BJ (cell line): ENCODE measurements at regions not wholly inside any gene's neighbourhood (a gene's known extent, or its start where the extent isn't known, plus 50 kb on each side); places are given as distances from the start of the nearest gene placed in this dataset.

ENCODE experiments used
- CTCF ChIA-PET: fragments of 350-600 bp; formaldehyde crosslinking; extraction: SDS; loops from one replicate; lab custom pipeline; 2021; ENCODE audit warnings: antibody characterized with exemption, inconsistent platforms; lab: Yijun Ruan, JAX
- POLR2A ChIA-PET: fragments of 300-600 bp; sonication (Branson Sonifier 250); formaldehyde crosslinking; extraction: SDS; loops from one replicate; lab custom pipeline; 2021; ENCODE audit warnings: antibody characterized with exemption; lab: Charles Lee
- DNase-seq: peaks from one replicate; pipeline ENCODE4 v3.0.0-alpha.2; 2011; ENCODE audit warnings: low read depth
- H3K27me3 ChIP-seq: 2 replicates; pipeline ENCODE4 v1.6.0; 2011; ENCODE audit warnings: low read length; ENCODE audit not compliant: control insufficient read depth, insufficient read depth
- H3K36me3 ChIP-seq: 2 replicates; pipeline ENCODE4 v1.5.1; 2011; ENCODE audit warnings: low read length; ENCODE audit not compliant: control insufficient read depth, insufficient read depth
- H3K4me3 ChIP-seq: 2 replicates; pipeline ENCODE4 v1.5.1; 2011; ENCODE audit warnings: low read depth, mild to moderate bottlenecking, control low read depth, low read length
- CTCF ChIP-seq: IDR thresholded peaks from 2 replicates; pipeline ENCODE4 v1.5.1; 2011; ENCODE audit warnings: low read depth, mild to moderate bottlenecking, control low read depth, inconsistent platforms, low read length, moderate library complexity; ENCODE audit not compliant: insufficient read depth

GRCh38 chr18:60543646-60544045 lies 171.1 kb upstream of the MC4R start:
- TF ChIP-seq CTCF: no peak
- no peaks in the 10 kb centered on the region for H3K36me3 ChIP-seq
- no peak overlapping the region for H3K4me3 ChIP-seq
- POLR2A ChIA-PET: no interaction called here
- no peaks in the 10 kb centered on the region for H3K27me3 ChIP-seq
- DNase-seq: no peak
- CTCF ChIA-PET: interaction anchor here (0.7 to 1.0 kb wide), 2 partner anchors 16 to 547 kb away, joined by 3 read pairs; no protein-coding TSS in a partner anchor

- POLR2A ChIA-PET: no interaction called here
- CTCF ChIA-PET: interaction anchor here (0.7 to 6.5 kb wide), 12 partner anchors 13 to 1814 kb away, joined by 3 to 93 read pairs (median 3); no protein-coding TSS in a partner anchor
- Histone ChIP-seq H3K27me3 (no peaks in the 10 kb centered on the region), H3K4me3 (no peak overlapping the region), H3K36me3 (no peaks in the 10 kb centered on the region)
- peak; percentile 73 for TF ChIP-seq CTCF
- DNase-seq: peak; percentile 22
These were observed 176.9 kb upstream of the MC4R start for GRCh38 chr18:60549338-60549960.

- Histone ChIP-seq H3K4me3 (no peak overlapping the region), H3K36me3 (no peaks in the 10 kb centered on the region), H3K27me3 (no peaks in the 10 kb centered on the region)
- ChIA-PET POLR2A (no interaction called here), CTCF (interaction anchor here (1.5 to 6.5 kb wide), 3 partner anchors 19 to 564 kb away, joined by 6 to 93 read pairs (median 39); no protein-coding TSS in a partner anchor)
- DNase-seq: no peak
- TF ChIP-seq CTCF: no peak
These were observed 180.4 kb upstream of the MC4R start for GRCh38 chr18:60552948-60553347.

GRCh38 chr18:60554967-60555366 lies 182.4 kb upstream of the MC4R start:
- H3K27me3 ChIP-seq: no peaks in the 10 kb centered on the region
- no peak for DNase-seq
- TF ChIP-seq CTCF: no peak
- H3K4me3 ChIP-seq: no peak overlapping the region
- ChIA-PET POLR2A (no interaction called here), CTCF (interaction anchor here (0.6 to 4.8 kb wide), 4 partner anchors 8 to 718 kb away, joined by 4 to 39 read pairs (median 7); no protein-coding TSS in a partner anchor)
- no peaks in the 10 kb centered on the region for H3K36me3 ChIP-seq

GRCh38 chr18:60555625-60556024 lies 183.1 kb upstream of the MC4R start:
- H3K4me3 ChIP-seq: no peak overlapping the region
- no peak for DNase-seq
- no peaks in the 10 kb centered on the region for H3K36me3 ChIP-seq
- no peaks in the 10 kb centered on the region for H3K27me3 ChIP-seq
- TF ChIP-seq CTCF: no peak
- ChIA-PET CTCF (interaction anchor here (0.6 to 4.8 kb wide), 5 partner anchors 9 to 567 kb away, joined by 3 to 39 read pairs (median 4); no protein-coding TSS in a partner anchor), POLR2A (no interaction called here)
